GM12864 (cell line): ENCODE measurements at regions not wholly inside any gene's neighbourhood (a gene's known extent, or its start where the extent isn't known, plus 50 kb on each side); places are given as distances from the start of the nearest gene placed in this dataset.

Source experiments
- DNase-seq: peaks from one replicate; pipeline ENCODE4 v3.0.0-alpha.2; 2011; ENCODE audit warnings: low read depth
- H3K4me3 ChIP-seq: 2 replicates; pipeline ENCODE4 v1.5.1; 2011; ENCODE audit warnings: mild to moderate bottlenecking, low read depth, low read length, control low read depth
- TF ChIP-seq, protein P1 (sequence below): IDR thresholded peaks from 2 replicates; pipeline ENCODE4 v1.5.1; 2011; ENCODE audit warnings: low read depth, mild to moderate bottlenecking, moderate library complexity, low read length, control low read depth, inconsistent platforms; ENCODE audit errors: missing control alignments

DNA sequence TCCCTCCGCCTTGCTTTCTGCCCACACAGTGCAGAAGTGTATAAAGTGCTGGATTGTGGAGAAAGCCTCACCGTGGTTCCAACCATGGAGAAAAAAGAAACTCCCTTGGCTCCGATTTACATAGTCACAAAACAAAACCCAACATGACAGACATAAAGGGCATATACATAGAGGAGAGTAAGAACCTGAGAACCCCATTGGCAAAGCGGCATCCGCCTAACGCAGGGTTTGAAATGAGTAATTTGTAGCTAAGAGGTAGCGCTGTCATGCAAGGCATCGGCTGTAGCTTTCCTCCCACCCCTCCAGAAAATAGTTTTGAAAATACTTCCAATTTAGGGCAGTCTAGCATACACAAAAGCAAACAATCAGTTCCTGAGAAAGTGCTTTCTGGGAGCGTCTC lies 126.0 kb upstream of the NRBF2 start:
- TF ChIP-seq, protein P1, sequence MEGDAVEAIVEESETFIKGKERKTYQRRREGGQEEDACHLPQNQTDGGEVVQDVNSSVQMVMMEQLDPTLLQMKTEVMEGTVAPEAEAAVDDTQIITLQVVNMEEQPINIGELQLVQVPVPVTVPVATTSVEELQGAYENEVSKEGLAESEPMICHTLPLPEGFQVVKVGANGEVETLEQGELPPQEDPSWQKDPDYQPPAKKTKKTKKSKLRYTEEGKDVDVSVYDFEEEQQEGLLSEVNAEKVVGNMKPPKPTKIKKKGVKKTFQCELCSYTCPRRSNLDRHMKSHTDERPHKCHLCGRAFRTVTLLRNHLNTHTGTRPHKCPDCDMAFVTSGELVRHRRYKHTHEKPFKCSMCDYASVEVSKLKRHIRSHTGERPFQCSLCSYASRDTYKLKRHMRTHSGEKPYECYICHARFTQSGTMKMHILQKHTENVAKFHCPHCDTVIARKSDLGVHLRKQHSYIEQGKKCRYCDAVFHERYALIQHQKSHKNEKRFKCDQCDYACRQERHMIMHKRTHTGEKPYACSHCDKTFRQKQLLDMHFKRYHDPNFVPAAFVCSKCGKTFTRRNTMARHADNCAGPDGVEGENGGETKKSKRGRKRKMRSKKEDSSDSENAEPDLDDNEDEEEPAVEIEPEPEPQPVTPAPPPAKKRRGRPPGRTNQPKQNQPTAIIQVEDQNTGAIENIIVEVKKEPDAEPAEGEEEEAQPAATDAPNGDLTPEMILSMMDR = no peak
- no peak overlapping the region for H3K4me3 ChIP-seq

DNA sequence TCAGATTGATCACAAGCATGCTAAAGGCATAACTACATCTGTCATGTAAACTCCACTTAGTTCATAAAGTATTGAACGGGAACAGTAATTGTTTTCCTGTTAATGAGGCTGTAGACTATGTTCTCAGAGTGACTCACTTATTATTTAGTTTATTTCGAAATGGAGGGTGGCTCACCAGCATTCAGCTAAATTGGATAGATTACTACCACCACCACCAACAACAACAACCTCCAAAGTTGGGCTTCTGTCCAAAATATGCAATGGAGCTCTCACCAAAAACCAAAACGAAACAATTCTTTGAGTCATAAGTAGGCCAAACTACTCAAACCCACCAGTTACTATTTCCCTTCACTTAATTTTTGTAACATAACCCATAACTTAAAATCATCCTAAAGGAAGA lies 127.9 kb upstream of the NRBF2 start:
- H3K4me3 ChIP-seq = no peak overlapping the region
- no peak for DNase-seq
- TF ChIP-seq, protein P1 = no peak

More for the DNA sequence above, 126.0 kb upstream of the NRBF2 start:
- no peak for DNase-seq

- no peak overlapping the region for H3K4me3 ChIP-seq
- TF ChIP-seq, protein P1 = peak; percentile 40
- DNase-seq = no peak
Observed at GRCh38 chr10:63003816-63004453, 129.2 kb upstream of the NRBF2 start.

- DNase-seq = no peak
- TF ChIP-seq, protein P1 = no peak
- no peak overlapping the region for H3K4me3 ChIP-seq
Observed at GRCh38 chr10:62996925-62997324, 136.2 kb upstream of the NRBF2 start.

- no peak for DNase-seq
- H3K4me3 ChIP-seq = no peak overlapping the region
- TF ChIP-seq, protein P1 = no peak
Observed at GRCh38 chr10:62996516-62996915, 136.6 kb upstream of the NRBF2 start.

DNA sequence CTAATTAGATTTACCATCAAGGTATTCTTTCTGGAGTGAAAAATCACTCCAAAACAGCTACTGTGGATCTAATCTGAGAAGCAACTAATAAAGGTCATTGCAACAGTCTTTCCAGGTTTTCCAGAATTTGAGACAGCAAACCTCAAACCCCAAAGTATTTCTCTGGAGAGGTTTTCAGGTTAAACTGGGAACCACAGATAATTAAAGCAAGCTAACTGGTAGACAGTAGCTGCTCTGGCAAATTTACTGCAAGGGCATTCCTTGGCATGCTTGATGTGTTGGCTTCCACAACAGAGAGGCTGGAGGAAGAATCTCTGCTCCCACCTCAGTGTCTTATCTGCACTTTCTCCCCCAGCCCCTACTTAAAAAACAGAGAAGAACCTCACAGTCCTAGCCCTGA lies 140.0 kb upstream of the NRBF2 start:
- H3K4me3 ChIP-seq = no peak overlapping the region
- DNase-seq = no peak
- TF ChIP-seq, protein P1 = no peak

GRCh38 chr10:62992145-62992721 lies 140.9 kb upstream of the NRBF2 start:
- H3K4me3 ChIP-seq = no peak overlapping the region
- no peak for DNase-seq
- TF ChIP-seq, protein P1 = no peak
